DOHH2 (cell line): ENCODE measurements at regions not wholly inside any gene's neighbourhood (a gene's known extent, or its start where the extent isn't known, plus 50 kb on each side); places are given as distances from the start of the nearest gene placed in this dataset.

Experiments
- H3F3A ChIP-seq: fragments of 200-600 bp; sonication (generic), shearing (Covaris generic); 2 replicates; pipeline ENCODE4 v1.6.0; 2016; ENCODE audit warnings: antibody characterized with exemption, mild to moderate bottlenecking; ENCODE audit not compliant: control insufficient read depth, insufficient read depth
- H3K27ac ChIP-seq: fragments of 200-600 bp; sonication (generic); 2 replicates; pipeline ENCODE4 v1.5.1; 2014; ENCODE audit warnings: low read depth, mild to moderate bottlenecking, low read length, moderate library complexity
- H3K27me3 ChIP-seq: fragments of 200-600 bp; sonication (generic); 2 replicates; pipeline ENCODE4 v1.6.1; 2014; ENCODE audit warnings: mild to moderate bottlenecking, low read length, mixed read lengths; ENCODE audit not compliant: control insufficient read depth
- H3K36me3 ChIP-seq: fragments of 200-600 bp; sonication (generic); 2 replicates; pipeline ENCODE4 v1.6.1; 2014; ENCODE audit warnings: mild to moderate bottlenecking, low read length, moderate library complexity, mixed read lengths; ENCODE audit not compliant: control insufficient read depth
- H3K4me1 ChIP-seq: fragments of 200-600 bp; sonication (generic); 2 replicates; pipeline ENCODE4 v1.6.1; 2014; ENCODE audit warnings: mild to moderate bottlenecking, low read length, mixed read lengths; ENCODE audit not compliant: control insufficient read depth
- H3K4me2 ChIP-seq: fragments of 200-600 bp; sonication (generic); 2 replicates; pipeline ENCODE4 v1.6.0; 2014; ENCODE audit warnings: mild to moderate bottlenecking, low read length, moderate library complexity
- H3K4me3 ChIP-seq: fragments of 200-600 bp; sonication (generic); 2 replicates; pipeline ENCODE4 v1.5.1; 2014; ENCODE audit warnings: mild to moderate bottlenecking, low read length, mixed read lengths
- H3K79me2 ChIP-seq: fragments of 200-600 bp; sonication (generic); 2 replicates; pipeline ENCODE4 v1.6.1; 2014; ENCODE audit warnings: mild to moderate bottlenecking, low read length, mixed read lengths; ENCODE audit not compliant: control insufficient read depth
- H3K9me2 ChIP-seq: fragments of 200-600 bp; sonication (generic); replicated peaks from 2 replicates; pipeline ENCODE4 v1.6.1; 2014; ENCODE audit warnings: mild to moderate bottlenecking, low read length, mixed read lengths; ENCODE audit not compliant: control insufficient read depth
- H3K9me3 ChIP-seq: fragments of 200-600 bp; sonication (generic); 2 replicates; pipeline ENCODE4 v1.6.1; 2014; ENCODE audit warnings: antibody characterized with exemption, low read length, mixed read lengths; ENCODE audit not compliant: control insufficient read depth, insufficient read depth
- H4K20me1 ChIP-seq: fragments of 200-600 bp; sonication (generic); 2 replicates; pipeline ENCODE4 v1.6.0; 2014; ENCODE audit warnings: low read depth, mild to moderate bottlenecking, antibody characterized with exemption, low read length, moderate library complexity; ENCODE audit not compliant: control insufficient read depth, insufficient read depth
- CTCF ChIP-seq: fragments of 200-600 bp; sonication (generic); IDR thresholded peaks from one replicate; pipeline ENCODE4 v1.5.1; 2014; ENCODE audit warnings: antibody characterized with exemption, mild to moderate bottlenecking, low read depth, low read length; ENCODE audit not compliant: poor library complexity, severe bottlenecking
- EZH2phosphoT487 ChIP-seq: fragments of 200-600 bp; sonication (generic); IDR thresholded peaks from 2 replicates; pipeline ENCODE4 v1.6.1; 2017; ENCODE audit warnings: borderline replicate concordance, mild to moderate bottlenecking, antibody characterized with exemption, low read length, moderate library complexity, mixed read lengths

- no peaks in the 10 kb centered on the region for H4K20me1 ChIP-seq
Observed at GRCh38 chr14:81638656-81639280, 105.1 kb upstream of the SEL1L start.

GRCh38 chr14:81653626-81654025 lies 120.0 kb upstream of the SEL1L start:
- H3K9me3 ChIP-seq: no peaks in the 10 kb centered on the region
- no peaks in the 10 kb centered on the region for H4K20me1 ChIP-seq
- no peaks in the 10 kb centered on the region for H3F3A ChIP-seq
- no peak overlapping the region for H3K4me2 ChIP-seq
- no peaks in the 10 kb centered on the region for H3K79me2 ChIP-seq
- H3K9me2 ChIP-seq: no peaks in the 10 kb centered on the region
- no peaks in the 10 kb centered on the region for H3K27me3 ChIP-seq
- H3K4me3 ChIP-seq: no peak overlapping the region
- TF ChIP-seq EZH2phosphoT487 (no peak), CTCF (no peak)
- no peaks in the 10 kb centered on the region for H3K4me1 ChIP-seq
- no peak overlapping the region for H3K27ac ChIP-seq
- H3K36me3 ChIP-seq: no peaks in the 10 kb centered on the region

More at GRCh38 chr14:81638656-81639280, 105.1 kb upstream of the SEL1L start:
- Histone ChIP-seq H3K9me2 (no peaks in the 10 kb centered on the region), H3K79me2 (no peaks in the 10 kb centered on the region), H3K9me3 (no peaks in the 10 kb centered on the region), H3F3A (no peaks in the 10 kb centered on the region), H3K27ac (no peak overlapping the region), H3K27me3 (no peaks in the 10 kb centered on the region), H3K4me3 (no peak overlapping the region), H3K36me3 (no peaks in the 10 kb centered on the region), H3K4me2 (no peak overlapping the region), H3K4me1 (no peaks in the 10 kb centered on the region)
- TF ChIP-seq EZH2phosphoT487: no peak
- no peak for TF ChIP-seq CTCF

GRCh38 chr14:81655423-81656314 lies 122.0 kb upstream of the SEL1L start:
- Histone ChIP-seq H3K9me2 (no peaks in the 10 kb centered on the region), H3K27ac (no peak overlapping the region), H4K20me1 (no peaks in the 10 kb centered on the region), H3K4me1 (no peaks in the 10 kb centered on the region), H3K4me3 (no peak overlapping the region), H3K27me3 (no peaks in the 10 kb centered on the region), H3K9me3 (no peaks in the 10 kb centered on the region), H3K4me2 (no peak overlapping the region), H3K79me2 (no peaks in the 10 kb centered on the region), H3F3A (no peaks in the 10 kb centered on the region), H3K36me3 (no peaks in the 10 kb centered on the region)
- TF ChIP-seq CTCF (no peak), EZH2phosphoT487 (no peak)
